ENCODE measurements at regions not wholly inside any gene's neighbourhood (a gene's known extent, or its start where the extent isn't known, plus 50 kb on each side); places are given as distances from the start of the nearest gene placed in this dataset.

DNA sequence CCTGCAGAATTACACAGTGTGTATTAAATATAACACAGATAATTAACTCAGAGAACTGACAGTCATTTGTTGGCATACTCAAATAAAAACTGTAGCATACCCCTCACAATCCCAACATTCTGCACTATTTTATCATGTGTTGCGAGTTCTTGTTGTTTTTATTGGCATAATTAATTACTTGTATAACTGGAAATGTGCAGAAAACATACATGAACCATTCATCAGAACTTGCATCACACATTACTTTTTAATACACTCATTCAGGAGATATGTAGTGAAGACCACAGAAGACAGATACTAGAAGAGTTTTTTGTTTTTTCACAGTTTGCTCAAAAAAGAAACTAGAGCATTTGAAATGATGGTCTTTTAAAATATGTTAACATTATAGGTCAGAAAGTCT lies 74.6 kb upstream of the NEIL3 start:
- no peaks in the 10 kb centered on the region for H3K9me3 ChIP-seq (ENCODE audit: low read depth)
- TF ChIP-seq, protein P1, sequence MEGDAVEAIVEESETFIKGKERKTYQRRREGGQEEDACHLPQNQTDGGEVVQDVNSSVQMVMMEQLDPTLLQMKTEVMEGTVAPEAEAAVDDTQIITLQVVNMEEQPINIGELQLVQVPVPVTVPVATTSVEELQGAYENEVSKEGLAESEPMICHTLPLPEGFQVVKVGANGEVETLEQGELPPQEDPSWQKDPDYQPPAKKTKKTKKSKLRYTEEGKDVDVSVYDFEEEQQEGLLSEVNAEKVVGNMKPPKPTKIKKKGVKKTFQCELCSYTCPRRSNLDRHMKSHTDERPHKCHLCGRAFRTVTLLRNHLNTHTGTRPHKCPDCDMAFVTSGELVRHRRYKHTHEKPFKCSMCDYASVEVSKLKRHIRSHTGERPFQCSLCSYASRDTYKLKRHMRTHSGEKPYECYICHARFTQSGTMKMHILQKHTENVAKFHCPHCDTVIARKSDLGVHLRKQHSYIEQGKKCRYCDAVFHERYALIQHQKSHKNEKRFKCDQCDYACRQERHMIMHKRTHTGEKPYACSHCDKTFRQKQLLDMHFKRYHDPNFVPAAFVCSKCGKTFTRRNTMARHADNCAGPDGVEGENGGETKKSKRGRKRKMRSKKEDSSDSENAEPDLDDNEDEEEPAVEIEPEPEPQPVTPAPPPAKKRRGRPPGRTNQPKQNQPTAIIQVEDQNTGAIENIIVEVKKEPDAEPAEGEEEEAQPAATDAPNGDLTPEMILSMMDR (IDR thresholded peaks at IDR 0.05; ENCODE audit: low read depth, low read length), result no peak
- no peak overlapping the region for H3K4me3 ChIP-seq
- H3K27ac ChIP-seq, result no peak overlapping the region
- H3K36me3 ChIP-seq, result no peaks in the 10 kb centered on the region
- H3K4me1 ChIP-seq (ENCODE audit: low read depth), result no peaks in the 10 kb centered on the region
- peak in 1 of 2 donors; percentile 72 for DNase-seq (ENCODE audit: low read depth in 1 of 2, low spot score in 1 of 2)
- no peaks in the 10 kb centered on the region for H3K27me3 ChIP-seq

DNA sequence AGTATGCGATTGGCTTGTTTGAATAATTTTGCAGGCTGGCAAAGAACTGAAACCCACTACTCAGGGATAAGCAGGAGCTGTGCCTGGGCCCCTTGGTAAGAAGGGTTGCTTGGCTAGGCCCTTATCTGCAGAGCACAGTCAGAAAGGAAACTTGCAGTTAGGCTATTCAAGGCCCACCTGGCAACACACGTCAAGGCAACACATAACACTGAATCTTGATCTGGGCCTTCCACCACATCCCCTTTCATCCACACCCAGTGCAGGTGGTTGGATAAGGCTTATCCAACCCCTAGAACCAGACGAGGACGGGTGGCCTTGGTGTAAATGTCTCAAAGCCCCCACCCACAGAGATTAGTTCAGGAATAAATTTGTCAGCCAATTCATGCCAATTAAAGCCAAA lies 72.8 kb upstream of the NEIL3 start:
- Histone ChIP-seq H3K4me3 (no peak overlapping the region), H3K27me3 (no peaks in the 10 kb centered on the region), H3K36me3 (no peaks in the 10 kb centered on the region), H3K27ac (no peak overlapping the region), H3K9me3 (ENCODE audit: low read depth) (no peaks in the 10 kb centered on the region), H3K4me1 (ENCODE audit: low read depth) (no peaks in the 10 kb centered on the region)
- no peak for DNase-seq (ENCODE audit: low read depth in 1 of 2, low spot score in 1 of 2)
- TF ChIP-seq, protein P1 (IDR thresholded peaks at IDR 0.05; ENCODE audit: low read depth, low read length), result no peak

DNA sequence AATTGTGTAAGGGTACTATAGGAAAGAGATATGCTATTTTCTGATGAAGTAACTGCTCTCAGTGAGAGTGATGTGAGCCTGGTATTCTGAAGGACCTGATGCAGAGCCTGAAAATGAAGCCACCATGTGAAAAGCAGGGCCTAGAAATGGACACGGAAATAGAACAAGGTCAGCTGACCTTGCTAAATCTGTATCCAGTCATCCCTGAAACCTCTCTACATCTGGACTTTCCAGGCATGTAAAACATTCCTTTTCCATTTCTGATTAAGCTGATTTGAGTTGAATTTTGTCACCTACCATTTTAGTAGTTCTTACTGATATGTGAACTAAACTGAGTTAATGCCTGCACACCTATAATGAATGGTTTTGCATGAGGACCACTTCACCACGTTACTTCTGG lies 72.4 kb upstream of the NEIL3 start:
- Histone ChIP-seq H3K9me3 (ENCODE audit: low read depth) (no peaks in the 10 kb centered on the region), H3K27me3 (no peaks in the 10 kb centered on the region), H3K4me1 (ENCODE audit: low read depth) (no peaks in the 10 kb centered on the region), H3K4me3 (no peak overlapping the region), H3K27ac (no peak overlapping the region), H3K36me3 (no peaks in the 10 kb centered on the region)
- TF ChIP-seq, protein P1 (IDR thresholded peaks at IDR 0.05; ENCODE audit: low read depth, low read length), result no peak
- DNase-seq (ENCODE audit: low read depth in 1 of 2, low spot score in 1 of 2), result no peak

- TF ChIP-seq, protein P1 (IDR thresholded peaks at IDR 0.05; ENCODE audit: low read depth, low read length), result no peak
- no peak overlapping the region for H3K4me3 ChIP-seq
- no peaks in the 10 kb centered on the region for H3K27me3 ChIP-seq
- no peaks in the 10 kb centered on the region for H3K4me1 ChIP-seq (ENCODE audit: low read depth)
- no peaks in the 10 kb centered on the region for H3K36me3 ChIP-seq
- DNase-seq (ENCODE audit: low read depth in 1 of 2, low spot score in 1 of 2), result peak in 1 of 2 donors; percentile 13
- H3K9me3 ChIP-seq (ENCODE audit: low read depth), result no peaks in the 10 kb centered on the region
- H3K27ac ChIP-seq, result no peak overlapping the region
These were observed 70.2 kb upstream of the NEIL3 start for GRCh38 chr4:177239477-177239876.

DNA sequence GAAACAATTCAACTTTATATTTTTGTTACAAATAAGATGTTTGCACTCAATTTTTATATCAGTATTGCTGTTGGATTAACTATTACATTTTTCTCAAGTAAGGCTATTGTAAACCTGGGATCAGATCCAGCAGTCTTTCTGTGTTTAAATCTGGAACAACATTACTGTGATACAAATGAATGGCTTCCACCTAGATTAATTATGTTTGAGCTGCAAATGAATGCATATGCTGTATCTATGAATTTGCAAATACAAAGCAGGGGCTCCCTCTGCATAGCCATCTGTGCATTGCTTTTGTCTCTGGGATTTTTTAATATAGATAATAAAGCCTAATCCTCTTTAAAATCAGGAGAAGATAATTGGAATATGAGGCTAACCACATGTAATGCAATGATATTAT lies 69.8 kb upstream of the NEIL3 start:
- TF ChIP-seq, protein P1 (IDR thresholded peaks at IDR 0.05; ENCODE audit: low read depth, low read length), result peak; percentile 12
- H3K4me3 ChIP-seq, result no peak overlapping the region
- no peak for DNase-seq (ENCODE audit: low read depth in 1 of 2, low spot score in 1 of 2)
- no peaks in the 10 kb centered on the region for H3K27me3 ChIP-seq
- no peaks in the 10 kb centered on the region for H3K4me1 ChIP-seq (ENCODE audit: low read depth)
- H3K36me3 ChIP-seq, result no peaks in the 10 kb centered on the region
- no peaks in the 10 kb centered on the region for H3K9me3 ChIP-seq (ENCODE audit: low read depth)
- H3K27ac ChIP-seq, result no peak overlapping the region
